ENCODE measurements at regions not wholly inside any gene's neighbourhood (a gene's known extent, or its start where the extent isn't known, plus 50 kb on each side); places are given as distances from the start of the nearest gene placed in this dataset.

DNA sequence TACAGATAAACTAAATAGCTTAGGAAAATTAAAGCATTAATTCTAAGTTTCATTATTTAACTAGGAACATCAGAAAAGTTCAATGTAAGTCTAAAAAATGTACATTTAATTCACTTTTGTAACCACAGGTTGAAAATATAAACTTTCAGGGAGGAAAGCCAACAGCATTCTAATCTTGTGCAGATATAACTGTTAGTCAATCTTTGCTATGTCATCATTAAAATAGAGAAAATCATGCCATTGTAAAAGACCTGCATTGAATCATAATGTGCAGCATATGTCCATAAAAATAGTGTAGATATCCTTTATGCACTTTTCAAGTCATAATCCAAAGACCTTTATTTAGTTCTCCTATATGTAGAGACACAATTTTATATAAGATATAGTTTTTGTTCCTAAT lies 207.3 kb downstream of the ALG10B start:
- H3K27me3 ChIP-seq (ENCODE audit: insufficient read depth, low read depth, low read length) = no peaks in the 10 kb centered on the region
- TF ChIP-seq MXI1 (conservative IDR thresholded peaks at IDR 0.05; ENCODE audit: poor library complexity, severe bottlenecking) (no peak), POLR2AphosphoS5 (IDR thresholded peaks at IDR 0.05) (no peak), EZH2 (IDR thresholded peaks at IDR 0.05; ENCODE audit: borderline replicate concordance, insufficient read depth, low read length, poor library complexity, severe bottlenecking) (no peak), EP300 (conservative IDR thresholded peaks at IDR 0.05; ENCODE audit: poor library complexity, severe bottlenecking) (no peak), SMC3 (conservative IDR thresholded peaks at IDR 0.05; ENCODE audit: poor library complexity) (no peak), TAF1 (IDR thresholded peaks at IDR 0.05; ENCODE audit: low read depth) (no peak), RAD21 (conservative IDR thresholded peaks at IDR 0.05) (no peak)
- TF ChIP-seq, protein P1, sequence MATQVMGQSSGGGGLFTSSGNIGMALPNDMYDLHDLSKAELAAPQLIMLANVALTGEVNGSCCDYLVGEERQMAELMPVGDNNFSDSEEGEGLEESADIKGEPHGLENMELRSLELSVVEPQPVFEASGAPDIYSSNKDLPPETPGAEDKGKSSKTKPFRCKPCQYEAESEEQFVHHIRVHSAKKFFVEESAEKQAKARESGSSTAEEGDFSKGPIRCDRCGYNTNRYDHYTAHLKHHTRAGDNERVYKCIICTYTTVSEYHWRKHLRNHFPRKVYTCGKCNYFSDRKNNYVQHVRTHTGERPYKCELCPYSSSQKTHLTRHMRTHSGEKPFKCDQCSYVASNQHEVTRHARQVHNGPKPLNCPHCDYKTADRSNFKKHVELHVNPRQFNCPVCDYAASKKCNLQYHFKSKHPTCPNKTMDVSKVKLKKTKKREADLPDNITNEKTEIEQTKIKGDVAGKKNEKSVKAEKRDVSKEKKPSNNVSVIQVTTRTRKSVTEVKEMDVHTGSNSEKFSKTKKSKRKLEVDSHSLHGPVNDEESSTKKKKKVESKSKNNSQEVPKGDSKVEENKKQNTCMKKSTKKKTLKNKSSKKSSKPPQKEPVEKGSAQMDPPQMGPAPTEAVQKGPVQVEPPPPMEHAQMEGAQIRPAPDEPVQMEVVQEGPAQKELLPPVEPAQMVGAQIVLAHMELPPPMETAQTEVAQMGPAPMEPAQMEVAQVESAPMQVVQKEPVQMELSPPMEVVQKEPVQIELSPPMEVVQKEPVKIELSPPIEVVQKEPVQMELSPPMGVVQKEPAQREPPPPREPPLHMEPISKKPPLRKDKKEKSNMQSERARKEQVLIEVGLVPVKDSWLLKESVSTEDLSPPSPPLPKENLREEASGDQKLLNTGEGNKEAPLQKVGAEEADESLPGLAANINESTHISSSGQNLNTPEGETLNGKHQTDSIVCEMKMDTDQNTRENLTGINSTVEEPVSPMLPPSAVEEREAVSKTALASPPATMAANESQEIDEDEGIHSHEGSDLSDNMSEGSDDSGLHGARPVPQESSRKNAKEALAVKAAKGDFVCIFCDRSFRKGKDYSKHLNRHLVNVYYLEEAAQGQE (IDR thresholded peaks at IDR 0.05; ENCODE audit: borderline replicate concordance) = no peak
- TF ChIP-seq, protein P2, sequence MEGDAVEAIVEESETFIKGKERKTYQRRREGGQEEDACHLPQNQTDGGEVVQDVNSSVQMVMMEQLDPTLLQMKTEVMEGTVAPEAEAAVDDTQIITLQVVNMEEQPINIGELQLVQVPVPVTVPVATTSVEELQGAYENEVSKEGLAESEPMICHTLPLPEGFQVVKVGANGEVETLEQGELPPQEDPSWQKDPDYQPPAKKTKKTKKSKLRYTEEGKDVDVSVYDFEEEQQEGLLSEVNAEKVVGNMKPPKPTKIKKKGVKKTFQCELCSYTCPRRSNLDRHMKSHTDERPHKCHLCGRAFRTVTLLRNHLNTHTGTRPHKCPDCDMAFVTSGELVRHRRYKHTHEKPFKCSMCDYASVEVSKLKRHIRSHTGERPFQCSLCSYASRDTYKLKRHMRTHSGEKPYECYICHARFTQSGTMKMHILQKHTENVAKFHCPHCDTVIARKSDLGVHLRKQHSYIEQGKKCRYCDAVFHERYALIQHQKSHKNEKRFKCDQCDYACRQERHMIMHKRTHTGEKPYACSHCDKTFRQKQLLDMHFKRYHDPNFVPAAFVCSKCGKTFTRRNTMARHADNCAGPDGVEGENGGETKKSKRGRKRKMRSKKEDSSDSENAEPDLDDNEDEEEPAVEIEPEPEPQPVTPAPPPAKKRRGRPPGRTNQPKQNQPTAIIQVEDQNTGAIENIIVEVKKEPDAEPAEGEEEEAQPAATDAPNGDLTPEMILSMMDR (IDR thresholded peaks at IDR 0.05; ENCODE audit: poor library complexity, severe bottlenecking) = no peak
- no peak overlapping the region for H3K9ac ChIP-seq (ENCODE audit: low read length)
- H3K36me3 ChIP-seq (ENCODE audit: insufficient read depth, low read length) = no peaks in the 10 kb centered on the region
- no peaks in the 10 kb centered on the region for H3K79me2 ChIP-seq (replicated peaks; ENCODE audit: insufficient read depth, low read length)
- no peaks in the 10 kb centered on the region for H4K20me1 ChIP-seq (ENCODE audit: insufficient read depth)
- no peaks in the 10 kb centered on the region for H3F3A ChIP-seq (ENCODE audit: insufficient read depth, low read length, poor library complexity, severe bottlenecking)
- H3K4me2 ChIP-seq (ENCODE audit: low read length) = no peak overlapping the region
- H3K9me2 ChIP-seq (ENCODE audit: insufficient read depth, low read length) = no peaks in the 10 kb centered on the region
- H3K27ac ChIP-seq (ENCODE audit: low read length) = no peak overlapping the region
- no peak overlapping the region for H3K4me3 ChIP-seq (ENCODE audit: low read length)
- H2AFZ ChIP-seq (ENCODE audit: low read depth, low read length) = no peak overlapping the region
- H3K9me3 ChIP-seq (ENCODE audit: low read length) = no peaks in the 10 kb centered on the region

DNA sequence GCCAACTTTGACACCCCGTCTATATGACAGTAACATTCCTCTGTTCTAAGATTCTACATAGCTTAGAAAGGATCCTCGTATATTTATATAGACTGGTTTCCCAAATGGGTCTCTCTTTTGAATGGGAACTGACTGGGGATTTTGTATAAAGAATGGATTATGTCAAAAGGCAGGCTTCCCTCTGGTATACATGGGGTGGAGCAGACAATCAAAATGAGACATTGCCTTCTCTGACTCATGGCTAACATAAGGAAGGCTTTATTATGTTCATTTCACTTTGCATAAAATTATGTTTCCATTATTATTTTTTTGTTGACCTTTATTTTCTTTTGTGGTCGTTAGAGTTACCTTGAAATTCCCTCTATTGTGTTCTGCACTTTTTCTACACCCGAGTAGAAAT lies 211.1 kb downstream of the ALG10B start:
- Histone ChIP-seq H4K20me1 (ENCODE audit: insufficient read depth) (no peaks in the 10 kb centered on the region), H3K27ac (ENCODE audit: low read length) (no peak overlapping the region), H3K9me3 (ENCODE audit: low read length) (no peaks in the 10 kb centered on the region), H3K27me3 (ENCODE audit: insufficient read depth, low read depth, low read length) (no peaks in the 10 kb centered on the region), H3K9me2 (ENCODE audit: insufficient read depth, low read length) (no peaks in the 10 kb centered on the region), H3K79me2 (replicated peaks; ENCODE audit: insufficient read depth, low read length) (no peaks in the 10 kb centered on the region), H3K4me3 (ENCODE audit: low read length) (no peak overlapping the region), H2AFZ (ENCODE audit: low read depth, low read length) (no peak overlapping the region), H3K36me3 (ENCODE audit: insufficient read depth, low read length) (no peaks in the 10 kb centered on the region), H3K9ac (ENCODE audit: low read length) (no peak overlapping the region), H3F3A (ENCODE audit: insufficient read depth, low read length, poor library complexity, severe bottlenecking) (no peaks in the 10 kb centered on the region), H3K4me2 (ENCODE audit: low read length) (no peak overlapping the region)
- TF ChIP-seq, protein P1 (IDR thresholded peaks at IDR 0.05; ENCODE audit: borderline replicate concordance) = no peak
- TF ChIP-seq EP300 (conservative IDR thresholded peaks at IDR 0.05; ENCODE audit: poor library complexity, severe bottlenecking) (no peak), EZH2 (IDR thresholded peaks at IDR 0.05; ENCODE audit: borderline replicate concordance, insufficient read depth, low read length, poor library complexity, severe bottlenecking) (no peak), TAF1 (IDR thresholded peaks at IDR 0.05; ENCODE audit: low read depth) (no peak), RAD21 (conservative IDR thresholded peaks at IDR 0.05) (no peak), SMC3 (conservative IDR thresholded peaks at IDR 0.05; ENCODE audit: poor library complexity) (no peak), POLR2AphosphoS5 (IDR thresholded peaks at IDR 0.05) (no peak), MXI1 (conservative IDR thresholded peaks at IDR 0.05; ENCODE audit: poor library complexity, severe bottlenecking) (no peak)
- TF ChIP-seq, protein P2 (IDR thresholded peaks at IDR 0.05; ENCODE audit: poor library complexity, severe bottlenecking) = no peak

Measured in neural cell (in vitro differentiated cells).